ENCODE measurements at regions not wholly inside any gene's neighbourhood (a gene's known extent, or its start where the extent isn't known, plus 50 kb on each side); places are given as distances from the start of the nearest gene placed in this dataset.

DNA sequence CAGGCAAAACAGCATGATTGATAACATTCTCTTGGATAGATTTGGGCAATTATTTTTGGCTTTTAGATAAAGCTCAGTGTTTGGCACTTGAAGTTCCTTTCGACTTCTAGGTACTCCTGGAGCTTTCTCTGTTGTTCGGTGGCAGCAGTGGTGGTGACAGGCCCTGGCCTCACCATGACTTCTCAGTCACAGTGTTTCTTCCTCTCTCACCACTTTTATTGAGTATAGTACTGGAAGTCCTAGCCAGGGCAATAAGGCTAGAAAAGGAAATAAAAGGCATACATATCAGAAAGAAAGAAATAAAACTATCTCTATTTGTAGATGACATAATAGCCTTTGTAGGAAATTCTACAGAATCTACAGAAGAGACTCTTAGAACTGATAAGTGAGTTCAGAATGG is 101.2 kb upstream of the SIRPG start:
- TF ChIP-seq CTCF (IDR thresholded peaks at IDR 0.05; ENCODE audit: insufficient read depth, low read length): no peak
- no peak for DNase-seq (ENCODE audit: low read depth)
- no peak overlapping the region for H3K4me3 ChIP-seq (ENCODE audit: low read depth, low read length)

DNA sequence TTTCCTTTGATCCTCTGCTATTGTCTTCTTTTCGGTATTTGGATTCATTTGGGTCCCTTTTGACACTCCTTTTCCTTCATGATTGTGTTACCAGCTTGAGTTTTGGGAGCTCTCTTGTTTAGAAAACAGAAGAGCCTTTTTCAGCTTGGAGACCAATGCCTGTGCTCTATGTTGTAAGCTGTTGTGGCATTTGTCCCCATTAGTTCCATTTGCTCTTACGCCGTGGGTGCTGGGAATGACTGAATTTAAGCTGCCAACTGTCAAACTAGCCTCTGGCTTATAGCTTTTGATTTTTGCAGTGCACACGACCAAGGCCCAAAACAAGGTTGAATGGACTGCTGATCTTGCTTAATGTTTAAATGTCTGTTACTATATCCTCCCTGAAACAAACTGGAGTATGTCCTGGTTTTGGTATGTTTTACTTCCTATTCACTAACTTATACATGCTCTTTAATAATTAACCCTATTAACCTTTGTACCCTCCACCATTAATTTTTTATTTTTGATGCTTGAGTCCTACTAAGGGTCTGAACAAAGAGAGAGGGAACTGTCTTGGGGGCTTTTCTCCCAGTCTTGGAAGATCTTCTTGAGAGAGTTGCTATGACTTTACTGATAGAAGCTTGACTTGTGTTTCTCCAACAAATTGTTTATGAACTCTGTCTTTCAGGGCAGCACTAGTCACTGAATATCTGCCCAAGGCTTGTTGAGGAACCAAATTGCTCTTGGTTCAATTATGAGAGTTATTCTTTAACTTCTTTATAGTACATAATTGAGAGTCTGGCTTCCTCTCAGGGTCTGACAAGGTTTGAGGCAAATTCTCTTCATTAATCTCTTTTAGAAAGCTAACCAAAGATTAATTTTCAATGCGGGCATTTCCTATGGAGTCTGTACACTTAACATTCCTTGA is 100.3 kb upstream of the SIRPG start:
- no peak for TF ChIP-seq CTCF (IDR thresholded peaks at IDR 0.05; ENCODE audit: insufficient read depth, low read length)
- H3K4me3 ChIP-seq (ENCODE audit: low read depth, low read length): no peak overlapping the region
- DNase-seq (ENCODE audit: low read depth): no peak

- DNase-seq (ENCODE audit: low read depth): peak; percentile 0
- TF ChIP-seq CTCF (IDR thresholded peaks at IDR 0.05; ENCODE audit: insufficient read depth, low read length): no peak
- no peak overlapping the region for H3K4me3 ChIP-seq (ENCODE audit: low read depth, low read length)
Measured at GRCh38 chr20:1757072-1757471, 99.5 kb upstream of the SIRPG start.

DNA sequence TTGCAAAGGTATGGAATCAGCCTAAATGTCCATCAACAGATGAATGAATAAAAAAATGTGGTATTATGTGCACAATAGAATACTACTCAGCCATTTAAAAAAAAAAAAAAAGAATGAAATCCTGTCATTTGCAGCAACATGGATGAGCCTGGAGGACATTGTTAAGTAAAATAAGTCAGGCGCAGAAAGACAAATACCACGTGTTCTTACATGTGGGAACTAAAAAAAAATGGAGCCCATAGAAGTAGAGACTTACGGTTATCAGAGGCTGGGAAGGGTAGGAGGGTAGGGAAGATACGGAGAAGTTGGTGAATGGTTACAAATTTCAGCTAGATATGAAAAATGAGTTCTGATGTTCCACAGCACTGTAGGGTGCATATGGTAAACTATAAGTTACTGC is 97.2 kb upstream of the SIRPG start:
- no peak for DNase-seq (ENCODE audit: low read depth)
- no peak for TF ChIP-seq CTCF (IDR thresholded peaks at IDR 0.05; ENCODE audit: insufficient read depth, low read length)
- no peak overlapping the region for H3K4me3 ChIP-seq (ENCODE audit: low read depth, low read length)

GRCh38 chr20:1754306-1754705 is 96.7 kb upstream of the SIRPG start:
- DNase-seq (ENCODE audit: low read depth): no peak

GRCh38 chr20:1752045-1752444 is 94.5 kb upstream of the SIRPG start:
- DNase-seq (ENCODE audit: low read depth): no peak
- TF ChIP-seq CTCF (IDR thresholded peaks at IDR 0.05; ENCODE audit: insufficient read depth, low read length): no peak
- no peak overlapping the region for H3K4me3 ChIP-seq (ENCODE audit: low read depth, low read length)

More at GRCh38 chr20:1754306-1754705, 96.7 kb upstream of the SIRPG start:
- H3K4me3 ChIP-seq (ENCODE audit: low read depth, low read length): no peak overlapping the region
- no peak for TF ChIP-seq CTCF (IDR thresholded peaks at IDR 0.05; ENCODE audit: insufficient read depth, low read length)

Measured in fibroblast of the aortic adventitia (primary cell).